SH-SY5Y (cell line): ENCODE measurements at regions not wholly inside any gene's neighbourhood (a gene's known extent, or its start where the extent isn't known, plus 50 kb on each side); places are given as distances from the start of the nearest gene placed in this dataset.

Experiments used
- GATA2 ChIP-seq: IDR thresholded peaks from 2 replicates; pipeline ENCODE4 v1.6.1; 2011; ENCODE audit warnings: mild to moderate bottlenecking, low read depth, low read length
- GATA3 ChIP-seq: IDR thresholded peaks from 2 replicates; pipeline ENCODE4 v1.6.1; 2011; ENCODE audit warnings: low read depth, mild to moderate bottlenecking, low read length, moderate library complexity

DNA sequence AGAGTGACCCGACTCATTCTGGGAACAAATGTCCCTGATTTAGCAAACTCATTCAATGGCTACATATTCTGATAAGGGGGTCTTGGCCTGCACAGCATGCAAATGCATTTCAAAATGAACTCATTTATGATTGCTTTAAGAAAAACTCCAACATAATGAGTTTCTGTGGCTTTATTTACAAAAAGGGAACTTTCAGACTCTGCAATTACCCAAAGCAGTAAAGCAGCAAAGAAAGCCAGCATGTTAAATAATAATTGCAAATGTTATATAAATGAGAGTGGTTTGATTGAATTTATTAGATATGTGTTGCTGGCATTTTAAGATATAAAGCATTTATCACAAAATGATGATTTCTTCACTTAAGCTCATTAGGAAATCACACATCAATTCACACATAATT, 295.7 kb downstream of the FBXW7 start:
- no peak for TF ChIP-seq GATA3
- no peak for TF ChIP-seq GATA2
